ENCODE measurements at regions not wholly inside any gene's neighbourhood (a gene's known extent, or its start where the extent isn't known, plus 50 kb on each side); places are given as distances from the start of the nearest gene placed in this dataset.

DNA sequence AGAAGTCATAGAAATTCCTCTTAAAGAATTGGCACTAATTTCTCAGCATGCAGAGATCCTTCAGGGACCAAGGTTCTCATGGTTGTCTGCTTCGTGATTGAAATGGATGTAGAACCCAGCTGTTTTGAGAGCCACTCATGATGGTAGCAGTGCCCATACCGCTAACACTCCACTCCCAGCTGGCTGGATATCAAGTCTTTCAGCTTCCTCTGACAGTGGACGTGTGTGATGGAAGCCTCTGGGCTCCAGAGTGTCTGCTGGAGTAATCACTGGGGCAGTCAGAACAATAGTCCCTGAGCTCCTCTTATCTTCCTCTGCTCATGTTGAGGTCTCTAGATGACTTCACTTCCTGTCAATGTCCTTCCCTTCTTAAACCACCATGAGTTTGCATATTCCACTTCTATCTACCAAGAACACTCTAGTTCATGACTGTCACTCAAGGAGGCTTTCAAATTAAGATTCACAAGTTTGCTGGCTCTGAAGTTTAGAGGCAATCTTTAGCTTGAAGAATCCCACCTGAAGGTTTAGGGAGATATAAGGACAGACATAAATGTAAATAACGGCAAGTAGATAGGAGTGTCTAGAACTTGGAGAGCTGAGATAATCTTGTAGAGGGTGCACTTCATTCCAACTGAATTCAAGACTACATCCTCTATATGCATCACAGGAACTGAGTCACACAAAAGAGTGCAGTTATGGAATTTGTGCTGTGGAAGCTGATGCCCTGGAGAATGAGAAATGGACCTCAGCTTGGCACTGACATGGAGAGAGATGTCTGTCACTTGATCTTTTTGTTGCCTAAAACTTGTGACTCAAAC lies 64.5 kb upstream of the WDR1 start:
- TF ChIP-seq POU2F2 (IDR thresholded peaks at IDR 0.05; ENCODE audit: borderline replicate concordance, low read depth, low read length), result 0 out of 3 replicates have a peak, but pooled peaks have one; percentile 39
- TF ChIP-seq ASH2L (IDR thresholded peaks at IDR 0.05; ENCODE audit: borderline replicate concordance, low read depth), result no peak
- TF ChIP-seq, protein P1, sequence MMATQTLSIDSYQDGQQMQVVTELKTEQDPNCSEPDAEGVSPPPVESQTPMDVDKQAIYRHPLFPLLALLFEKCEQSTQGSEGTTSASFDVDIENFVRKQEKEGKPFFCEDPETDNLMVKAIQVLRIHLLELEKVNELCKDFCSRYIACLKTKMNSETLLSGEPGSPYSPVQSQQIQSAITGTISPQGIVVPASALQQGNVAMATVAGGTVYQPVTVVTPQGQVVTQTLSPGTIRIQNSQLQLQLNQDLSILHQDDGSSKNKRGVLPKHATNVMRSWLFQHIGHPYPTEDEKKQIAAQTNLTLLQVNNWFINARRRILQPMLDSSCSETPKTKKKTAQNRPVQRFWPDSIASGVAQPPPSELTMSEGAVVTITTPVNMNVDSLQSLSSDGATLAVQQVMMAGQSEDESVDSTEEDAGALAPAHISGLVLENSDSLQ (IDR thresholded peaks at IDR 0.05), result peak; percentile 87
- TF ChIP-seq NR2C2 (IDR thresholded peaks at IDR 0.05; ENCODE audit: borderline replicate concordance, control insufficient read depth, insufficient read length, low read depth), result no peak
- TF ChIP-seq, protein P2, sequence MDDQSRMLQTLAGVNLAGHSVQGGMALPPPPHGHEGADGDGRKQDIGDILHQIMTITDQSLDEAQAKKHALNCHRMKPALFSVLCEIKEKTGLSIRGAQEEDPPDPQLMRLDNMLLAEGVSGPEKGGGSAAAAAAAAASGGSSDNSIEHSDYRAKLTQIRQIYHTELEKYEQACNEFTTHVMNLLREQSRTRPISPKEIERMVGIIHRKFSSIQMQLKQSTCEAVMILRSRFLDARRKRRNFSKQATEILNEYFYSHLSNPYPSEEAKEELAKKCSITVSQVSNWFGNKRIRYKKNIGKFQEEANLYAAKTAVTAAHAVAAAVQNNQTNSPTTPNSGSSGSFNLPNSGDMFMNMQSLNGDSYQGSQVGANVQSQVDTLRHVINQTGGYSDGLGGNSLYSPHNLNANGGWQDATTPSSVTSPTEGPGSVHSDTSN (IDR thresholded peaks at IDR 0.05; ENCODE audit: insufficient replicate concordance, low read depth, low read length), result peak; percentile 41
- TF ChIP-seq RAD21 (IDR thresholded peaks at IDR 0.05; ENCODE audit: insufficient read depth, low read depth, low read length), result no peak
- no peak for TF ChIP-seq STAT1 (conservative IDR thresholded peaks at IDR 0.05)
- TF ChIP-seq RUNX3 (IDR thresholded peaks at IDR 0.05; ENCODE audit: low read length), result peak; percentile 45; the same call in 1 of the 2 replicates
- H3K4me2 ChIP-seq (ENCODE audit: control insufficient read depth, insufficient read depth), result 0 out of 2 replicates have a peak overlapping the region, but pooled peaks have one; percentile 10
- POLR2A ChIA-PET, result no interaction called here
- CTCF ChIA-PET, result interaction anchor here (1.3 kb wide), 1 partner anchor 22 kb away, joined by 4 read pairs; no protein-coding TSS in a partner anchor
- SMC1A ChIA-PET (ENCODE audit: uncharacterized antibody, unreplicated experiment), result no interaction called here
- H3K4me3 ChIP-seq, result no peak overlapping the region
- DNase-seq (ENCODE audit: low read depth, low spot score) (no peak), FAIRE-seq (peak; percentile 13), ATAC-seq (peak; percentile 50; the same call in 2 of the 3 replicates)
- 27% methylated on average over 4 of the region's 4 CpGs for WGBS (ENCODE audit: insufficient coverage, insufficient replicate concordance, low lambda C conversion rate, missing lambda C conversion rate)
- RAD21 ChIA-PET (ENCODE audit: unreplicated experiment), result no interaction called here
- in situ Hi-C loops (cut with MboI) (no loop called here), intact Hi-C loops (cut with micrococcal nuclease; ENCODE audit: unreplicated experiment) (no loop called here)
- H4K20me1 ChIP-seq (ENCODE audit: control insufficient read depth, insufficient read depth), result no peaks in the 10 kb centered on the region
- H3K9me3 ChIP-seq (replicated peaks; ENCODE audit: control insufficient read depth, insufficient read depth, low read length), result no peaks in the 10 kb centered on the region; the same call in 2 of the 3 replicates
- no peak overlapping the region for H3K27ac ChIP-seq (ENCODE audit: control insufficient read depth, insufficient read depth)
- H2AFZ ChIP-seq (ENCODE audit: control insufficient read depth, low read depth, low read length), result peak overlapping the region; percentile 74
- no peaks in the 10 kb centered on the region for H3K27me3 ChIP-seq (replicated peaks in 1 of 2; ENCODE audit: control insufficient read depth in 2 of 2, insufficient read depth in 2 of 2, low read length in 1 of 2)
- H3K9ac ChIP-seq (ENCODE audit: control insufficient read depth, insufficient read depth, low read length), result no peak overlapping the region
- H3K79me2 ChIP-seq (ENCODE audit: control insufficient read depth, insufficient read depth, low read length), result no peaks in the 10 kb centered on the region
- BruUV-seq (replicated peaks), result no TSS peak
- H3K4me1 ChIP-seq (ENCODE audit: control insufficient read depth, insufficient read depth, low read length), result peaks cover 7% of the 10 kb centered on the region; the same call in 1 of the 2 replicates
- H3K36me3 ChIP-seq (ENCODE audit: control insufficient read depth in 2 of 2, insufficient read depth in 2 of 2, low read length in 1 of 2), result no peaks in the 10 kb centered on the region
